ENCODE measurements at regions not wholly inside any gene's neighbourhood (a gene's known extent, or its start where the extent isn't known, plus 50 kb on each side); places are given as distances from the start of the nearest gene placed in this dataset.

DNA sequence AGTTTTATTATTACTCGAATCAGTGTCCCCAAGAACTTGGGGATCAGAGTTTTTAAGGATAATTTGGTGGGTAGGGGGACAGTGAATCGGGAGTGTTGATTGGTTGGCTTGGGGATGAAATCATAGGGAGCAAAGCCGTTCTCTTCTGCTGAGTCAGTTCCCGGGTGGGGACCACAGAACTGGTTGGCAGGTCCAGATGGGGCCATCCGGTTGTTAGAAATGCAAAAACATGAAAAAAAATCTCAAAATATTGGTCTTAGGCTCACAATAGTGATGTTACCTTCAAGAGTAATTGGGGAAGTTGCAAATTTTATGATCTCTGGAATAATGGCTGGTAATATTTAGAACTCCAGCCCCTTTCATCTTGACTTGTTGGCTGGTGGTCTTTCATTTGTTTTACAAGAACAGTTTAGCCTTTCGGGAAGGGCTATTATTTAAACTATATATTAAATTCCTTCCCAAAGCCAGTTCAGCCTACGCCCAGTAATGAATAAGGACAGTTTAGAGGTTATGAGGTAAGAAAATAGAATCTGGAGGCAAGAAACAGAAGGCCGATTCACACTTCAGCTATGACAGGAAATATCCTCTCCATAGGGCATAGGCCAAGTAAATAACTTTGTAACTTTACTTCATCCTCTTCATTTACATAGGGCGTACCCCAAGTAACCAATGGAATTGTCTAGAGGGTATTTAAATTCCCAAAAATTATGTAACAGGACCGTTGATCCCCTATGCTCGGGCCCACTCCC, 164.1 kb upstream of the STS start:
- intact Hi-C loops (cut with DNase I): no loop called here
- H3K4me1 ChIP-seq: no peaks in the 10 kb centered on the region
- no peaks in the 10 kb centered on the region for H3K36me3 ChIP-seq (ENCODE audit: insufficient read depth in 1 of 2, low read depth in 1 of 2)
- no peaks in the 10 kb centered on the region for H3K27me3 ChIP-seq (ENCODE audit: insufficient read depth in 3 of 3, low read length in 2 of 3)
- DNase-seq: no peak
- no peaks in the 10 kb centered on the region for H3K9me3 ChIP-seq
- TF ChIP-seq, protein P1, sequence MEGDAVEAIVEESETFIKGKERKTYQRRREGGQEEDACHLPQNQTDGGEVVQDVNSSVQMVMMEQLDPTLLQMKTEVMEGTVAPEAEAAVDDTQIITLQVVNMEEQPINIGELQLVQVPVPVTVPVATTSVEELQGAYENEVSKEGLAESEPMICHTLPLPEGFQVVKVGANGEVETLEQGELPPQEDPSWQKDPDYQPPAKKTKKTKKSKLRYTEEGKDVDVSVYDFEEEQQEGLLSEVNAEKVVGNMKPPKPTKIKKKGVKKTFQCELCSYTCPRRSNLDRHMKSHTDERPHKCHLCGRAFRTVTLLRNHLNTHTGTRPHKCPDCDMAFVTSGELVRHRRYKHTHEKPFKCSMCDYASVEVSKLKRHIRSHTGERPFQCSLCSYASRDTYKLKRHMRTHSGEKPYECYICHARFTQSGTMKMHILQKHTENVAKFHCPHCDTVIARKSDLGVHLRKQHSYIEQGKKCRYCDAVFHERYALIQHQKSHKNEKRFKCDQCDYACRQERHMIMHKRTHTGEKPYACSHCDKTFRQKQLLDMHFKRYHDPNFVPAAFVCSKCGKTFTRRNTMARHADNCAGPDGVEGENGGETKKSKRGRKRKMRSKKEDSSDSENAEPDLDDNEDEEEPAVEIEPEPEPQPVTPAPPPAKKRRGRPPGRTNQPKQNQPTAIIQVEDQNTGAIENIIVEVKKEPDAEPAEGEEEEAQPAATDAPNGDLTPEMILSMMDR (IDR thresholded peaks at IDR 0.05): no peak
- H3K4me3 ChIP-seq: no peak overlapping the region
- H3K27ac ChIP-seq: no peak overlapping the region
- WGBS, 3 donors: 80 to 86% (median 84%) methylated on average over 11 of the region's 11 CpGs
- ATAC-seq: no peak

DNA sequence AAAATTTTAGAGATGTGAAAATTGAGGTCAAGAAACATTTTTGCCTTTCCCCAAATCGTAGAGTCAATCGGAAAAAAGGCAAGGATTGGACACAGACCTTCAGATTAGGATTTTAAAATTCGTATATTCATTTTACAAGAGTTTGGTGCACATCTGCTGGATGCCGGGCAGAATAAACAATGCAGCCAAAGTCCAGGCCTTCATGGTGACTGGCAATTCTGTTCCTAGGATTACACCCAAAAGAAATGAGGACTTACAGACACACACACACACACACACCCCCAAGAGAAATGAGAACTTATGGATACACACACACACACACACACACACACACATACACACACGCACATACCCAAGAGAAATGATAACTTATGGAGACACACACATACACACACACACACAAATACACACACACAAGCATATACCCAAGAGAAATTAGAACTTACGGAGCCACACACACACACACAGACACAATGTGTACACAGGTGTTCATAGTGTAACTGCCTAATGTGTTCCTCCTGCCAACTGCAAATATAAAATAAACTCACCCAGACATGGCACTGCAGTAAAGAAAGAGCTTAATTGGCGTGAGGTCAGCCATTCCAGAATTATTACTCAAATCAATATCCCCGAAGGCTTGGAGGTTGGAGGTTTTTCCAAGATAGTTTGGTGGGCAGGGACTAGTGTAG, 165.7 kb upstream of the STS start:
- intact Hi-C loops (cut with DNase I): no loop called here
- Histone ChIP-seq H3K27ac (no peak overlapping the region), H3K4me3 (no peak overlapping the region), H3K36me3 (ENCODE audit: insufficient read depth in 1 of 2, low read depth in 1 of 2) (no peaks in the 10 kb centered on the region), H3K9me3 (no peaks in the 10 kb centered on the region), H3K27me3 (ENCODE audit: insufficient read depth in 3 of 3, low read length in 2 of 3) (no peaks in the 10 kb centered on the region), H3K4me1 (no peaks in the 10 kb centered on the region)
- ATAC-seq (no peak), DNase-seq (no peak)
- WGBS, 3 donors: 87 to 91% (median 88%) methylated on average over 8 of the region's 8 CpGs
- TF ChIP-seq, protein P1 (IDR thresholded peaks at IDR 0.05): no peak

DNA sequence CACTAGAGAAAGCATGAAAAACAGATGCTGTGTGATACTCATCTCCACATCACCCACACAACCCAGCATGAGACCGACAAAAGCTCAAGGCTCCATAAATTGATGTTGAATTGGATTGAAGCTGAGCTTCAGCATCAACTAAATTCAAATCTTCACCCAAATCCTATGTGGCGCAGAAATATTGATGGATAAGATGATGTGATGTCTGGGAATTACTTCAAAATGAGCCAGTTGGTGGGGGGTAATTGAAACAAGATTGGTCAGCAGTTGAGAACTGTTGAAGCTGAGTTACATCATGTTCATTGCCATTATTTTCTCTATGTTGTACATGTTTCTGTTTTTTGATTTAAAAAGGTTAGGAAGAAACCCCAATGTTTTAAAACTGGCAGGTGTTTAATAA, 166.5 kb upstream of the STS start:
- H3K27ac ChIP-seq: no peak overlapping the region
- intact Hi-C loops (cut with DNase I): no loop called here
- H3K27me3 ChIP-seq (ENCODE audit: insufficient read depth in 3 of 3, low read length in 2 of 3): no peaks in the 10 kb centered on the region
- no peaks in the 10 kb centered on the region for H3K9me3 ChIP-seq
- H3K36me3 ChIP-seq (ENCODE audit: insufficient read depth in 1 of 2, low read depth in 1 of 2): no peaks in the 10 kb centered on the region
- H3K4me1 ChIP-seq: no peaks in the 10 kb centered on the region
- TF ChIP-seq, protein P1 (IDR thresholded peaks at IDR 0.05): no peak
- H3K4me3 ChIP-seq: no peak overlapping the region
- ATAC-seq (no peak), DNase-seq (no peak)
- WGBS, 3 donors: 87 to 92% (median 91%) methylated on average over 2 of the region's 2 CpGs

DNA sequence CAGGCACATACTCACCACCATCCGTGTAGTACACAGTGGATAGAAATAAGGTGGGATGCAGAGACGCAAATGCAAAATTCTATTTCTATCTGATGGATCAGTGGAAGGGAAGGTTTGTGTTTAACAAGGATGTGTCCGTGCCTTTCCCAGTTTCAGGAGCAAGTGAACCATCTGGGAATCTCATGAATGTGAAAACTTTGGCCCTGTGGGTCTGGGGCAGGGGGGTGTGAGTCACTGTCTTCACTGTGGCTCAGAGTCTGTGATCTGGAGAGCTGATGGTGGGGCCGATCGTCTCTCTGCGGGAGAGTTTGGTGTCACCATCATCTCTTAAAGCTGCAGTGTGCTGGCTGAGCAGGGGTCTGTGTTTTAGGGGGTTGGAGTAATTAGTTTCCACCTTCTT, 179.3 kb upstream of the STS start:
- Histone ChIP-seq H3K36me3 (ENCODE audit: insufficient read depth in 1 of 2, low read depth in 1 of 2) (no peaks in the 10 kb centered on the region), H3K4me1 (no peaks in the 10 kb centered on the region), H3K9me3 (no peaks in the 10 kb centered on the region), H3K27me3 (ENCODE audit: insufficient read depth in 3 of 3, low read length in 2 of 3) (no peaks in the 10 kb centered on the region), H3K27ac (no peak overlapping the region), H3K4me3 (no peak overlapping the region)
- intact Hi-C loops (cut with DNase I): no loop called here
- ATAC-seq (no peak), DNase-seq (no peak)
- TF ChIP-seq, protein P1 (IDR thresholded peaks at IDR 0.05): no peak
- 74 to 79% (median 74%) methylated on average over 6 of the region's 6 CpGs for WGBS, 3 donors
